H1 (cell line): ENCODE measurements at regions not wholly inside any gene's neighbourhood (a gene's known extent, or its start where the extent isn't known, plus 50 kb on each side); places are given as distances from the start of the nearest gene placed in this dataset.

ENCODE experiments used
- CTCF ChIA-PET: fragments of 300-600 bp; sonication (Branson Sonifier 250); formaldehyde crosslinking; loops from one replicate; lab custom pipeline; 2021; ENCODE audit not compliant: partially characterized antibody; lab: Charles Lee
- POLR2A ChIA-PET: fragments of 300-600 bp; sonication (Branson Sonifier 250); formaldehyde crosslinking; loops from one replicate; lab custom pipeline; 2021; ENCODE audit warnings: inconsistent platforms; ENCODE audit not compliant: partially characterized antibody; lab: Charles Lee
- DNase-seq, 2 experiments: peaks; one replicate each; pipeline versions ENCODE4 v3.0.0 to v3.0.0-alpha.2; 2010 to 2022; ENCODE audit warnings: low spot score in 2 of 2, low read depth in 1 of 2, mixed read lengths in 1 of 2
- FAIRE-seq: peaks from 2 replicates; lab custom pipeline; 2011; peaks lifted over from hg19 to GRCh38; lab: Jason Lieb, UNC
- H2AFZ ChIP-seq: 2 replicates; pipeline ENCODE4 v1.8.1; 2012; ENCODE audit warnings: low read length, inconsistent platforms
- H2AK5ac ChIP-seq: 2 replicates; pipeline ENCODE4 v1.6.1; 2013; ENCODE audit warnings: low read depth, low read length
- H2BK120ac ChIP-seq: replicated peaks from 2 replicates; pipeline ENCODE3; 2013; ENCODE audit warnings: low read depth, low read length, inconsistent platforms
- H2BK12ac ChIP-seq: 2 replicates; pipeline ENCODE4 v1.6.1; 2013; ENCODE audit warnings: low read depth, low read length
- H2BK15ac ChIP-seq: 2 replicates; pipeline ENCODE4 v1.6.1; 2013; ENCODE audit warnings: low read length
- H2BK20ac ChIP-seq: 2 replicates; pipeline ENCODE4 v1.6.1; 2013; ENCODE audit warnings: low read length
- H2BK5ac ChIP-seq: 2 replicates; pipeline ENCODE4 v1.6.1; 2013; ENCODE audit warnings: low read depth, low read length
- H3K14ac ChIP-seq: 2 replicates; pipeline ENCODE4 v1.6.1; 2013; ENCODE audit warnings: inconsistent platforms; ENCODE audit not compliant: insufficient read length
- H3K18ac ChIP-seq: 2 replicates; pipeline ENCODE4 v1.6.1; 2013; ENCODE audit warnings: low read length; ENCODE audit errors: extremely low read depth
- H3K23ac ChIP-seq: 2 replicates; pipeline ENCODE4 v1.6.1; 2013; ENCODE audit warnings: inconsistent platforms; ENCODE audit not compliant: insufficient read length
- H3K23me2 ChIP-seq: 2 replicates; pipeline ENCODE4 v1.6.1; 2013; ENCODE audit warnings: low read depth, low read length
- H3K27ac ChIP-seq: 2 replicates; pipeline ENCODE4 v1.6.1; 2011; ENCODE audit warnings: low read depth, low read length, inconsistent platforms
- H3K27me3 ChIP-seq, 4 experiments: replicated peaks in 1 of 4; 1 replicate in 1 of 4; 2 replicates in 3 of 4; pipeline versions ENCODE4 v1.6.1 to v1.8.1; 2011 to 2013; ENCODE audit warnings: low read length in 3 of 4, mild to moderate bottlenecking in 3 of 4, inconsistent platforms in 2 of 4, mixed read lengths in 2 of 4, moderate library complexity in 1 of 4; ENCODE audit not compliant: control insufficient read depth in 3 of 4, insufficient read depth in 3 of 4; ENCODE audit errors: extremely low read depth in 1 of 4
- H3K36me3 ChIP-seq, 4 experiments: 2 replicates each; pipeline versions ENCODE4 v1.6.1 to v1.8.1; 2011 to 2013; ENCODE audit warnings: mild to moderate bottlenecking in 4 of 4, low read length in 3 of 4, moderate library complexity in 2 of 4, control low read depth in 1 of 4, inconsistent platforms in 1 of 4; ENCODE audit not compliant: insufficient read depth in 4 of 4, control insufficient read depth in 2 of 4
- H3K4ac ChIP-seq: replicated peaks from 2 replicates; pipeline ENCODE3; 2013; ENCODE audit warnings: low read length, low read depth, mixed read lengths, inconsistent platforms; ENCODE audit not compliant: insufficient read length
- H3K4me1 ChIP-seq, 4 experiments: replicated peaks in 1 of 4; 1 replicate in 1 of 4; 2 replicates in 3 of 4; pipeline versions ENCODE4 v1.6.1 to v1.8.1; 2011 to 2013; ENCODE audit warnings: low read length in 3 of 4, inconsistent platforms in 2 of 4, mixed read lengths in 1 of 4; ENCODE audit not compliant: insufficient read depth in 4 of 4, control insufficient read depth in 3 of 4
- H3K4me2 ChIP-seq, 2 experiments: 2 replicates each; pipeline versions ENCODE4 v1.6.1 to v1.8.1; 2011 to 2013; ENCODE audit warnings: low read depth in 2 of 2, low read length in 2 of 2, control low read depth in 1 of 2, inconsistent platforms in 1 of 2, mild to moderate bottlenecking in 1 of 2; ENCODE audit not compliant: insufficient read depth in 1 of 2
- H3K4me3 ChIP-seq, 4 experiments: fragments of 200-600, 300-600 bp in 1 of 4; sonication (generic), shearing (Covaris generic), sonication (Bioruptor Twin) in 1 of 4; 2 replicates each; pipeline versions ENCODE4 v1.5.1 to v1.8.1; 2011 to 2016; ENCODE audit warnings: low read length in 4 of 4, low read depth in 3 of 4, control low read depth in 2 of 4, inconsistent platforms in 2 of 4, mild to moderate bottlenecking in 2 of 4, mixed read lengths in 1 of 4, moderate library complexity in 1 of 4; ENCODE audit not compliant: insufficient read depth in 2 of 4; ENCODE audit errors: extremely low read depth in 1 of 4
- H3K56ac ChIP-seq: replicated peaks from 2 replicates; pipeline ENCODE3; 2013; ENCODE audit warnings: low read depth, mild to moderate bottlenecking, mixed read lengths, low read length, inconsistent platforms; ENCODE audit not compliant: insufficient read length
- H3K79me1 ChIP-seq: 2 replicates; pipeline ENCODE4 v1.6.1; 2013; ENCODE audit warnings: low read depth, low read length, control low read depth
- H3K79me2 ChIP-seq, 2 experiments: 2 replicates each; pipeline versions ENCODE4 v1.6.1 to v1.8.1; 2012 to 2013; ENCODE audit warnings: low read length in 2 of 2, mild to moderate bottlenecking in 2 of 2, inconsistent platforms in 1 of 2; ENCODE audit not compliant: insufficient read depth in 2 of 2, control insufficient read depth in 1 of 2
- H3K9ac ChIP-seq, 4 experiments: replicated peaks in 1 of 4; 1 replicate in 1 of 4; 2 replicates in 3 of 4; pipeline versions ENCODE4 v1.6.1 to v1.8.1; 2011 to 2013; ENCODE audit warnings: low read depth in 3 of 4, low read length in 3 of 4, control low read depth in 2 of 4, mild to moderate bottlenecking in 2 of 4, moderate library complexity in 2 of 4, inconsistent platforms in 1 of 4; ENCODE audit errors: extremely low read depth in 1 of 4
- H3K9me3 ChIP-seq, 2 experiments: 2 replicates each; pipeline versions ENCODE4 v1.6.1 to v1.8.1; 2012 to 2013; ENCODE audit warnings: mild to moderate bottlenecking in 2 of 2, moderate library complexity in 2 of 2, control low read depth in 1 of 2, inconsistent platforms in 1 of 2, low read depth in 1 of 2, low read length in 1 of 2, mixed read lengths in 1 of 2; ENCODE audit not compliant: insufficient read depth in 2 of 2
- H4K20me1 ChIP-seq, 2 experiments: replicated peaks in 1 of 2; 2 replicates each; pipeline versions ENCODE3 to v1.8.1; 2011 to 2013; ENCODE audit warnings: inconsistent platforms in 2 of 2, low read length in 2 of 2, mild to moderate bottlenecking in 1 of 2; ENCODE audit not compliant: insufficient read depth in 2 of 2, control insufficient read depth in 1 of 2
- H4K5ac ChIP-seq: 2 replicates; pipeline ENCODE4 v1.6.1; 2013; ENCODE audit warnings: low read length, low read depth, mixed read lengths, inconsistent platforms; ENCODE audit not compliant: insufficient read length
- H4K8ac ChIP-seq: 2 replicates; pipeline ENCODE4 v1.8.0; 2013; ENCODE audit warnings: mild to moderate bottlenecking, moderate library complexity, low read length, inconsistent platforms; ENCODE audit not compliant: insufficient read depth; ENCODE audit errors: extremely low read depth
- H4K91ac ChIP-seq: replicated peaks from 2 replicates; pipeline ENCODE3; 2013; ENCODE audit warnings: low read length, mixed read lengths, inconsistent platforms; ENCODE audit not compliant: insufficient read length
- CBX5 ChIP-seq: fragments of 300-800, 300-1000 bp; sonication (generic); IDR thresholded peaks from 2 replicates; pipeline ENCODE4 v1.7.1; 2016; ENCODE audit warnings: antibody characterized with exemption, low read length, low read depth
- CREB1 ChIP-seq: IDR thresholded peaks from 2 replicates; pipeline ENCODE4 v1.6.1; 2012; ENCODE audit warnings: inconsistent platforms
- EGR1 ChIP-seq: IDR thresholded peaks from 2 replicates; pipeline ENCODE4 v1.6.1; 2011; ENCODE audit warnings: low read depth, low read length, borderline replicate concordance
- EP300 ChIP-seq, 2 experiments: IDR thresholded peaks; 1 replicate in 1 of 2; 2 replicates in 1 of 2; pipeline ENCODE4 v1.6.1; 2011 to 2012; ENCODE audit warnings: low read depth in 2 of 2, low read length in 2 of 2, mild to moderate bottlenecking in 2 of 2, borderline replicate concordance in 1 of 2, inconsistent platforms in 1 of 2, moderate library complexity in 1 of 2
- EZH2 ChIP-seq: fragments of 200-600 bp; sonication (generic); IDR thresholded peaks from 2 replicates; pipeline ENCODE4 v1.7.1; 2012; ENCODE audit warnings: low read depth, mild to moderate bottlenecking, moderate library complexity, low read length, inconsistent platforms; ENCODE audit not compliant: severe bottlenecking
- POLR2AphosphoS5 ChIP-seq: IDR thresholded peaks from 2 replicates; pipeline ENCODE4 v1.6.1; 2011; ENCODE audit warnings: low read depth, low read length
- RBBP5 ChIP-seq: IDR thresholded peaks from 2 replicates; pipeline ENCODE4 v1.7.1; 2012; ENCODE audit warnings: low read depth, mild to moderate bottlenecking, inconsistent platforms, low read length, moderate library complexity, borderline replicate concordance
- TEAD4 ChIP-seq: IDR thresholded peaks from 2 replicates; pipeline ENCODE4 v1.6.1; 2012; ENCODE audit warnings: low read depth, low read length, inconsistent platforms, mixed read lengths
- USF2 ChIP-seq: IDR thresholded peaks from 2 replicates; pipeline ENCODE4 v1.6.1; 2011; ENCODE audit warnings: low read length, improper control_type of control experiment
- WGBS, 2 experiments: shearing (Covaris generic) in 1 of 2; methylation state at CpG; one replicate each; pipeline versions ENCODE4 v1.1.6 to v1.1.7; 2013 to 2015; ENCODE audit warnings: low lambda C conversion rate in 2 of 2, mixed read lengths in 2 of 2, inconsistent platforms in 1 of 2, low coverage in 1 of 2, missing lambda C conversion rate in 1 of 2; ENCODE audit not compliant: insufficient replicate concordance in 2 of 2, insufficient coverage in 1 of 2, insufficient read length in 1 of 2; ENCODE audit errors: extremely low coverage in 1 of 2, missing lambda C conversion rate in 1 of 2; 5-methylcytosine and 5-hydroxymethylcytosine counted together

- no peak overlapping the region for H3K4ac ChIP-seq
- no peak overlapping the region for H2AK5ac ChIP-seq
- DNase-seq, result no peak
- H4K91ac ChIP-seq, result no peak overlapping the region
- FAIRE-seq, result no peak
- no peak overlapping the region for H2BK120ac ChIP-seq
- no peak overlapping the region for H2BK12ac ChIP-seq
- no peak overlapping the region for H3K18ac ChIP-seq
- CTCF ChIA-PET, result no interaction called here
- H3K56ac ChIP-seq, result no peak overlapping the region
- H2BK20ac ChIP-seq, result no peak overlapping the region
- H3K79me1 ChIP-seq, result no peaks in the 10 kb centered on the region
- no peak overlapping the region for H2BK15ac ChIP-seq
- H4K8ac ChIP-seq, result no peak overlapping the region
- H3K27ac ChIP-seq, result no peak overlapping the region
- no peak overlapping the region for H2AFZ ChIP-seq
- no peak overlapping the region for H3K4me2 ChIP-seq
- H3K9ac ChIP-seq, result no peak overlapping the region
- H3K4me1 ChIP-seq, result peaks cover 0 to 8% (median 4%) of the 10 kb centered on the region in 4 experiments; a peak in 3 of 7 replicates
- no peaks in the 10 kb centered on the region for H4K20me1 ChIP-seq
- H2BK5ac ChIP-seq, result no peak overlapping the region
- no peak overlapping the region for H3K23ac ChIP-seq
- no peaks in the 10 kb centered on the region for H3K23me2 ChIP-seq
- POLR2A ChIA-PET, result no interaction called here
- no peak overlapping the region for H4K5ac ChIP-seq
- H3K4me3 ChIP-seq, result no peak overlapping the region
- H3K27me3 ChIP-seq, result peaks cover 0 to 1% (median 0%) of the 10 kb centered on the region in 4 experiments; a peak in 1 of 7 replicates
- no peaks in the 10 kb centered on the region for H3K9me3 ChIP-seq
- TF ChIP-seq RBBP5, result no peak
- TF ChIP-seq CREB1, result no peak
- TF ChIP-seq EZH2, result no peak
- no peak for TF ChIP-seq EGR1
- TF ChIP-seq TEAD4, result no peak
- TF ChIP-seq POLR2AphosphoS5, result no peak
- TF ChIP-seq CBX5, result no peak
- TF ChIP-seq EP300 (IDR thresholded peaks at IDR 0.05; ENCODE audit: borderline replicate concordance in 1 of 2, low read depth in 2 of 2, low read length in 2 of 2), result no peak
- TF ChIP-seq USF2, result no peak
- no peaks in the 10 kb centered on the region for H3K36me3 ChIP-seq
- WGBS, 2 experiments, result 87% methylated on average over 4 of the region's 4 CpGs; no CpG with 5 or more reads in 1 of the 2 experiments
- no peak overlapping the region for H3K14ac ChIP-seq
- H3K79me2 ChIP-seq, result no peaks in the 10 kb centered on the region
These were observed 62.5 kb upstream of the ESRRG start for GRCh38 chr1:216785737-216786136.
